ENCODE measurements at regions not wholly inside any gene's neighbourhood (a gene's known extent, or its start where the extent isn't known, plus 50 kb on each side); places are given as distances from the start of the nearest gene placed in this dataset.

- no peak for DNase-seq (ENCODE audit: extremely low read depth in 1 of 2, low read depth in 1 of 2)
Measured at GRCh38 chr10:123518765-123519164, 147.4 kb upstream of the GPR26 start.

- no peak for DNase-seq (ENCODE audit: extremely low read depth in 1 of 2, low read depth in 1 of 2)
Measured at GRCh38 chr10:123519861-123520260, 146.3 kb upstream of the GPR26 start.

- no peak for DNase-seq (ENCODE audit: extremely low read depth in 1 of 2, low read depth in 1 of 2)
Measured at GRCh38 chr10:123521076-123521475, 145.1 kb upstream of the GPR26 start.

GRCh38 chr10:123521556-123521955, 144.6 kb upstream of the GPR26 start:
- no peak for DNase-seq (ENCODE audit: extremely low read depth in 1 of 2, low read depth in 1 of 2)

GRCh38 chr10:123522702-123523312, 143.3 kb upstream of the GPR26 start:
- no peak for DNase-seq (ENCODE audit: extremely low read depth in 1 of 2, low read depth in 1 of 2)

- DNase-seq (ENCODE audit: extremely low read depth in 1 of 2, low read depth in 1 of 2): no peak
Measured at GRCh38 chr10:123523833-123524232, 142.3 kb upstream of the GPR26 start.

GRCh38 chr10:123526356-123527064, 139.6 kb upstream of the GPR26 start:
- no peak for DNase-seq (ENCODE audit: extremely low read depth in 1 of 2, low read depth in 1 of 2)

- DNase-seq (ENCODE audit: extremely low read depth in 1 of 2, low read depth in 1 of 2): no peak
Measured at GRCh38 chr10:123527151-123527550, 139.0 kb upstream of the GPR26 start.

- DNase-seq (ENCODE audit: extremely low read depth in 1 of 2, low read depth in 1 of 2): no peak
Measured at GRCh38 chr10:123529146-123529760, 136.9 kb upstream of the GPR26 start.

- DNase-seq (ENCODE audit: extremely low read depth in 1 of 2, low read depth in 1 of 2): no peak
Measured at GRCh38 chr10:123530166-123530870, 135.8 kb upstream of the GPR26 start.

GRCh38 chr10:123535386-123535785, 130.8 kb upstream of the GPR26 start:
- DNase-seq (ENCODE audit: extremely low read depth in 1 of 2, low read depth in 1 of 2): no peak

GRCh38 chr10:123536176-123536845, 129.8 kb upstream of the GPR26 start:
- no peak for DNase-seq (ENCODE audit: extremely low read depth in 1 of 2, low read depth in 1 of 2)

- no peak for DNase-seq (ENCODE audit: extremely low read depth in 1 of 2, low read depth in 1 of 2)
Measured at GRCh38 chr10:123537188-123537961, 128.8 kb upstream of the GPR26 start.

GRCh38 chr10:123538401-123539320, 127.5 kb upstream of the GPR26 start:
- DNase-seq (ENCODE audit: extremely low read depth in 1 of 2, low read depth in 1 of 2): no peak

GRCh38 chr10:123544986-123545385, 121.2 kb upstream of the GPR26 start:
- DNase-seq (ENCODE audit: extremely low read depth in 1 of 2, low read depth in 1 of 2): no peak

GRCh38 chr10:123548770-123549169, 117.4 kb upstream of the GPR26 start:
- DNase-seq (ENCODE audit: extremely low read depth in 1 of 2, low read depth in 1 of 2): no peak

- no peak for DNase-seq (ENCODE audit: extremely low read depth in 1 of 2, low read depth in 1 of 2)
Measured at GRCh38 chr10:123549761-123550454, 116.2 kb upstream of the GPR26 start.

- no peak for DNase-seq (ENCODE audit: extremely low read depth in 1 of 2, low read depth in 1 of 2)
Measured at GRCh38 chr10:123550675-123551096, 115.5 kb upstream of the GPR26 start.

GRCh38 chr10:123551259-123551658, 114.9 kb upstream of the GPR26 start:
- no peak for DNase-seq (ENCODE audit: extremely low read depth in 1 of 2, low read depth in 1 of 2)
